ENCODE measurements at regions not wholly inside any gene's neighbourhood (a gene's known extent, or its start where the extent isn't known, plus 50 kb on each side); places are given as distances from the start of the nearest gene placed in this dataset.

DNA sequence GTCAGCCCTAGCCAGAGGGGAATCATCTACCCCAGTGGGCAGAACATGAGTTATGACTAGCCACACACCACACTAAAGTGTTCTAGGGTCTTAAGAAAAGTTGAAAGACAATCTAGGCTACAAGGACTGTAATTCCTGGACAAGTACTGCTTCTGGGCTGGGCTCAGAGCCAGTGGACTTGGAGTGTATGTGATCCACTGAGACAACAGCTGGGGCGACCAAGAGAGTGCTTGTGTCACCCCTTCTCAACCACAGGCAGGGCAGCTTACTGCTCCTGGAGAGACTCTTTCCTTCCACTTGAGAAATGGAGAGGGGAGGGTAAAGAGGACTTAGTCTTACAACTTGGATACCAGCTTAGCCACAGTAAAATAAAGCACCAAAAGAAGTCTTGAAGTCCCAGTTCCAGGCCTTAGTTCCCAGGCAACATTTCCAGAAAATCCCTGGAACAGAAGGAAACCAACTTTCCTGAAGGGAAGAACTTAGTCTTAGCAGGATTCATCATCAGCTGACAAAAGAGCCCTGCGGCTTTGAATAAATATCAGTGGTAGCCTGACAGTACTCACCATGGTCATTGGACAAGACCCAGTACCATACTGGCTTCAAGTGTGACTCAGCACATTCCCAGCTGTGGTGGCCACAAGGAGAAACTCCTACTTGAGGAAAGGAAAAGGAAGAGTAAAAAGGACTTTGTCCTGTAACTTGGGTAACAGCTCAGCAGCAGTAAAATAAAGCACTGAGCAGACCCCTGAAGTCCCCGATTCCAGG, 355.1 kb upstream of the ADGRB3 start:
- TF ChIP-seq TAF1 (IDR thresholded peaks at IDR 0.05; ENCODE audit: low read depth, low read length) (no peak), POLR2A (IDR thresholded peaks at IDR 0.05; ENCODE audit: low read depth, low read length) (no peak)

Measured in GM12891 (cell line).